Adrenal gland (tissue), 5 donors: ENCODE measurements at regions not wholly inside any gene's neighbourhood (a gene's known extent, or its start where the extent isn't known, plus 50 kb on each side); places are given as distances from the start of the nearest gene placed in this dataset.

Experiments
- POLR2A ChIP-seq, 2 donors: fragments of 450-650 bp; IDR thresholded peaks; one replicate each; pipeline ENCODE4 v1.6.1; 2017; ENCODE audit warnings: antibody characterized with exemption in 2 of 2, mild to moderate bottlenecking in 2 of 2, moderate library complexity in 1 of 2
- TF ChIP-seq, protein P1 (sequence below), 6 experiments: fragments of 450-650 bp in 4 of 6; fragments of 200-600 bp in 2 of 6; sonication (generic) in 1 of 6; IDR thresholded peaks; 1 replicate in 5 of 6; 2 replicates in 1 of 6; pipeline versions ENCODE4 v1.5.1 to v1.8.0; 2016 to 2021; ENCODE audit warnings: antibody characterized with exemption in 6 of 6, mild to moderate bottlenecking in 2 of 6, moderate library complexity in 1 of 6
- donor health status: DM: no; HTN: no; CAD: no.

GRCh38 chr5:56479696-56480077 is 246.6 kb upstream of the ANKRD55 start:
- TF ChIP-seq, protein P1, sequence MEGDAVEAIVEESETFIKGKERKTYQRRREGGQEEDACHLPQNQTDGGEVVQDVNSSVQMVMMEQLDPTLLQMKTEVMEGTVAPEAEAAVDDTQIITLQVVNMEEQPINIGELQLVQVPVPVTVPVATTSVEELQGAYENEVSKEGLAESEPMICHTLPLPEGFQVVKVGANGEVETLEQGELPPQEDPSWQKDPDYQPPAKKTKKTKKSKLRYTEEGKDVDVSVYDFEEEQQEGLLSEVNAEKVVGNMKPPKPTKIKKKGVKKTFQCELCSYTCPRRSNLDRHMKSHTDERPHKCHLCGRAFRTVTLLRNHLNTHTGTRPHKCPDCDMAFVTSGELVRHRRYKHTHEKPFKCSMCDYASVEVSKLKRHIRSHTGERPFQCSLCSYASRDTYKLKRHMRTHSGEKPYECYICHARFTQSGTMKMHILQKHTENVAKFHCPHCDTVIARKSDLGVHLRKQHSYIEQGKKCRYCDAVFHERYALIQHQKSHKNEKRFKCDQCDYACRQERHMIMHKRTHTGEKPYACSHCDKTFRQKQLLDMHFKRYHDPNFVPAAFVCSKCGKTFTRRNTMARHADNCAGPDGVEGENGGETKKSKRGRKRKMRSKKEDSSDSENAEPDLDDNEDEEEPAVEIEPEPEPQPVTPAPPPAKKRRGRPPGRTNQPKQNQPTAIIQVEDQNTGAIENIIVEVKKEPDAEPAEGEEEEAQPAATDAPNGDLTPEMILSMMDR (IDR thresholded peaks at IDR 0.05): no peak
- no peak for TF ChIP-seq POLR2A (IDR thresholded peaks at IDR 0.05)
